KOPT-K1 (cell line): ENCODE measurements at regions not wholly inside any gene's neighbourhood (a gene's known extent, or its start where the extent isn't known, plus 50 kb on each side); places are given as distances from the start of the nearest gene placed in this dataset.
A peak's percentile ranks its signal among the peaks of the same experiment; 100 is the strongest.

ENCODE experiments used
- H3K27ac ChIP-seq: fragments of 200-600 bp; sonication (generic); 2 replicates; pipeline ENCODE4 v1.5.1; 2016; ENCODE audit warnings: antibody characterized with exemption, mild to moderate bottlenecking, low read depth, low read length; ENCODE audit not compliant: poor library complexity, severe bottlenecking
- H3K36me3 ChIP-seq: fragments of 200-600 bp; sonication (generic); 2 replicates; pipeline ENCODE4 v1.5.1; 2017; ENCODE audit warnings: antibody characterized with exemption, mild to moderate bottlenecking, low read length, moderate library complexity; ENCODE audit not compliant: insufficient read depth
- H3K9me3 ChIP-seq: fragments of 200-600 bp; sonication (generic); 2 replicates; pipeline ENCODE4 v1.5.1; 2017; ENCODE audit warnings: antibody characterized with exemption, low read length, mild to moderate bottlenecking; ENCODE audit not compliant: insufficient read depth, poor library complexity, severe bottlenecking

DNA sequence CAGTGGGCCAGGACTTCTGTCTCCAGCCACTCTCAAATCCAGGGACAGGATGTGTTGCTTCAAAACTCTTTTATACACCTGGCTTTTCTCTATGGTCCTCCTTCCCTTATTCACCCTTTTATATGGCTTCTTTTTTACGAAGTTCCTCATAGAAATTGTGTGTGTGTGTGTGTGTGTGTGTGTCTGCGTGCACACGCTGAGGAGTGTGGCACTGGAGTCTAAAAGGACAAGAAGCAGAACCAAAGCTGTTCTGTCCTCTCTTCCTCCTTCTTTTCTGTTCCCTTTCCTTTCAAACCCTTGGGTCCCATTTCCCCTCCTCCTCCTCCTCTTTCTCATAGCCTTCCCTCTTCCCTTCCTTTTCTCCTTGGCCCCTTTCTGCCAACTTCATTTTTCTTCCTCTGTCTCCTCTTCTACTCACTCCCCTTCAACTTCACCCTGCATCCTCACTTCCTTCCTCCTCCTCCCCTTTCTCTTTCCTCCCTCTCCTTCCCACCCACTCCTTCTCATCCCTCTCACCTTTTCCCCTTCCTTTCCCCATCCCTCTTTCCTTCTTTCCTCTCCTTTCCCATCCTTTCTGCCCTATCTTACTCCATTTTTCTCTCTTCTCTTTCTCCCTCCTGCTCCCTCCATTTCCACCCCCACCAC is 360.5 kb downstream of the MID1IP1 start:
- Histone ChIP-seq H3K27ac (no peak overlapping the region), H3K36me3 (no peaks in the 10 kb centered on the region), H3K9me3 (no peaks in the 10 kb centered on the region)

DNA sequence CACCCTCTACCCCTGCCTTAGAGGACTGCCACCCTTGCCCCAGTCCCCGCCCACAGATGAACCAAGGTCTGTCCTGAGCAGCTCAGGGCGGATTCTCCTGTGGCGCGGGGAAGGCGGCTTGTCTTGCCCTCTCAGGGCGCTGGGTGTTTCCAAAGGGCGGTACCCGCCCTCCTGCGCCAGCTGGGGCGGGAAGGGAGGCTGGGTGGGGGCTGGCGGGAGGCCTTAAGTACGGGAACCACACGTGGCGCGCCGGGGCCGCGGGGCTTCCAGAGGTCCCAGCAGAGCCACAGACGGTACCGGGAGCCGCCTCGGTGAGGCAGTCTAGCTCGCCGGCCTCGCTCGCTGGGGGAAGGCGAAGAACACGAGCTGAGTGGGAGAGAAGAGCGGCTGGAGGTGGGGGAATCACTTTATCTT is 361.1 kb downstream of the MID1IP1 start:
- H3K36me3 ChIP-seq = no peaks in the 10 kb centered on the region
- no peaks in the 10 kb centered on the region for H3K9me3 ChIP-seq
- H3K27ac ChIP-seq = no peak overlapping the region

DNA sequence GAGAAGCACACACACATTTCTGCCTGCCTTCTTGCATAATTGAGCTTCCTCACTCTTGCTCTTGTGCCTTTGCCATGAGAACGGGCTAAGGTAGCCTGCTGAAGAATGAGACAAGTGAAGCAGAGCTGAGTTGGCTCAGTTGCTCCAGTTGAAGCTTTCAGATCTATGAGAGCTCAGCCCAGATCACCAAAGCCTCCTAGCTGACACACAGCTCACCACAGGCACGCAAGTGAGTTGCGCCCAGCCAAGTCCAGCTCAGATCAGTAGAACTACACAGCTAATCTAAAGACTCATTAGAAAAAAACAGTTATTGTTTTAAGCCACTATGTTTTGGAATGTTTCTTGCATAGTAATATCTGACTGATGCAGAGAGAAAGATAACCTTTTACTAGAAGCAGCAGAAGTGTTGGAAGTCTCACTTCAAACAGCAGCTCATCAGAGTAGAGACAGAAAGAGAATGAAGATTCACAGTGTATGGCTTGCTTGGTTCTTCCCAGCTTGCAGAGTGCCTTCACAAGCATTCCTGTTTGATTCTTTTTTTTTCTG is 362.4 kb downstream of the MID1IP1 start:
- Histone ChIP-seq H3K36me3 (no peaks in the 10 kb centered on the region), H3K27ac (no peak overlapping the region), H3K9me3 (no peaks in the 10 kb centered on the region)

DNA sequence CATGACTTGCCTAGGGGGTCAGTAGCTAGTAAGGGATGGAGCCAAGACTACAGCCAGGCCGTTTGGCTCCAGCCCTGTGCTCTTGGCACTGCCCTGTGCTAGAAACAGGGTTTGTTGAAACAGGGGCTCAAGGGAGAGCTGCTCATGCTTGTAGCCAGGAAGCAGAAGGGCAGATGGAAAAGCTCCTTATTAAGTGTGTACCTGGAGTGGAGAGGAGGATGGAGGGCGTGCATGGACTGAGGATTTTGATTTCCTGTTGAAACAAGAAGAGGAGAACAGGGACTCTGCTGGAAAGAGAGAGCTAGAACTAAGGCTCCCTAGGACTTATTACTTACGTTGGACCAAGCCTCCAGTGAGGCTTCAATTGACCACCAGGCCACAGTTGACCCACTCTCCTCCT is 363.0 kb downstream of the MID1IP1 start:
- no peak overlapping the region for H3K27ac ChIP-seq
- H3K9me3 ChIP-seq = no peaks in the 10 kb centered on the region
- no peaks in the 10 kb centered on the region for H3K36me3 ChIP-seq

DNA sequence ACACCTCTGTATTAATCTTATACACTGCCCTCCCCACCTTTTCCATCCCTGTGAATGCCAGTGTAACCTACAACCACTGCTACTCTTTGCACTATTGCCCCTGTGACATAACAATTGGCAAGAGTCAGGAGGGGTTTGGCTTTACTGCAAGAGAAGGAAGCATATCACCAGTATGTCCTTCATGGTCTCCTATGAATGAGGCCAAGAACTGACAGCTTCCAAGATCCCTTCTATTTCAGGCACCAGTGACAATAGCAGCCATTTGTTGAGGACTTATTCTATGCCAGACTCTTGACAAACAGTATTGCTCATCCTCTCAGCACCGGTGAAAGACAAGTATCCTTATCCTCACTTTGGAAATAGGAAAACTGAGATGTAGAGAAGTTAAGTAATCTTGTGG is 363.9 kb downstream of the MID1IP1 start:
- Histone ChIP-seq H3K9me3 (no peaks in the 10 kb centered on the region), H3K36me3 (no peaks in the 10 kb centered on the region), H3K27ac (no peak overlapping the region)

DNA sequence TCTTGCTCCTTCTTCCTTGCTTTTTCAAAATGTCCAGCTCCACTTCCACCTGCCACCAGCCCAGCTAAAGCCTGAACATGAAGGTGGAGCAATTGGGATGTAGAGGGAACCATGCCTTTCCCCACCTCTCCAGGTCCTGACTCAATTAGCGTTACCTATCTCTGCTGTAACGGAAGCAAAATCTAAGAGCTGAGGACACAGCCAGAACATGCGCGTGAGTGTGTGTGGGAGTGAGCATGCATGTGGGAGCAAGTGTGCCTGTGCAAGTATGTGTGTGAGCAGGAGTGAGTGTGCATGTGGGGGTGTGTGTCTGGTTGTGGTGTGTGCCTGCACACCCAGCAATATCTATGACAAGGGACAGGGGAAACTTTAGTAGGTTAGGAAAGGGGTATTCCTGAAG is 364.5 kb downstream of the MID1IP1 start:
- H3K9me3 ChIP-seq = no peaks in the 10 kb centered on the region
- no peaks in the 10 kb centered on the region for H3K36me3 ChIP-seq
- H3K27ac ChIP-seq = no peak overlapping the region

DNA sequence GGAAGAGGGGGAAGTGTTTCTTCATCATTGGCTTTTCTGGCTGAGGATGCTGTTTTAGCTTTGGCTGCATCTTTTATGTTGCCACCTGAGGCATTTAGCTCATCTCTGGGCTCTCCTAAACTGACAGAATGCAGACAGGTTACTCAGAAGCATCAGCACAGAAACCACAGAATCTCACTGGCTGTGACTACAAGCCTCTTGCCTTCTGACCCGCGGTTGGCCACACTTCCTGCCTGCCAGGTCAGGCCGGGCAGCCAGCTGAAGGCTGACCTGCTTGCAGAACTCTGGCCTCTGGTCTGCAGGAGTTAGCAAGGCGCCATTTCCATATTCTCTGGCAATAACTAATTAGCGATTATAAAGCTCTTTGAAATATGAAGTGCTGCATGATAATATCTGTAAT is 366.5 kb downstream of the MID1IP1 start:
- H3K36me3 ChIP-seq = no peaks in the 10 kb centered on the region
- no peak overlapping the region for H3K27ac ChIP-seq
- no peaks in the 10 kb centered on the region for H3K9me3 ChIP-seq

DNA sequence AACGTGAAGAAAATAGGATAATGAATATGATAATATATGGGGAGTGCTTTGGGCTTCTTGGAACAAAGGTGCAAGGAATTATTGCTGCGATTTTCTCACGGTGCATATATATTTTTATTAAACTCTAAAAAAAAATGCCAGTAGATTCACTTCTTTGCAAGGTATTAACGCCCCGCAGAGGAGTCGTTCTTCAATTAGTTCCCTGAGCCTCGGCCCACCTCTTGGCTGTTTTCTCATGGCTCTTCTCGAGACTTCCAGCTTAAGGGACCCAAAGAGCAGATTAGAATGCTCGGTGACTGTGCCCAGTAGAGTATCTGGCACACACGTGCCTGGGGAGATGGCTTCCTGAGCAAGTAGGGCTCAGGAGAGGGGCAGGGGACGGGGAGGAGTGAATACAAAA is 367.4 kb downstream of the MID1IP1 start:
- Histone ChIP-seq H3K36me3 (no peaks in the 10 kb centered on the region), H3K9me3 (no peaks in the 10 kb centered on the region), H3K27ac (no peak overlapping the region)

DNA sequence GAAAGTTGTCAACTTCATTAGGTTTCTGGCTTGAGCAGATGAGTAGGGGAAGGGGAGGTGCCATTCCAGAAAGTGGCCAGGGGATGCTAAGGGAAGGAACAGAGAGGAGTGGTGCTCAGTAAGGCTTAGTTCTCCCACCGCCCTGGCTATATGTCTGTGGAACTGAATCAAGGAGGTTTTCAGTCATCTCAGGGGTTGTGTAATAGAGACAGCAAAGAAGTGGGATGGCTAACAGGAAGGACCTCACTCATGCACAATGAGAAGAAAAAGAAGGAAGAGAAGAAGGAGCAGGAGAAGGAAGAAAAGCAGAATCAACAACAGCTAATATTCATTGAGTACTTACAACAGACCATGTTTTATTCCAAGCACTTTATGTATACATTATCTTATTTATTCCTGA is 368.7 kb downstream of the MID1IP1 start:
- Histone ChIP-seq H3K27ac (no peak overlapping the region), H3K9me3 (no peaks in the 10 kb centered on the region), H3K36me3 (no peaks in the 10 kb centered on the region)

DNA sequence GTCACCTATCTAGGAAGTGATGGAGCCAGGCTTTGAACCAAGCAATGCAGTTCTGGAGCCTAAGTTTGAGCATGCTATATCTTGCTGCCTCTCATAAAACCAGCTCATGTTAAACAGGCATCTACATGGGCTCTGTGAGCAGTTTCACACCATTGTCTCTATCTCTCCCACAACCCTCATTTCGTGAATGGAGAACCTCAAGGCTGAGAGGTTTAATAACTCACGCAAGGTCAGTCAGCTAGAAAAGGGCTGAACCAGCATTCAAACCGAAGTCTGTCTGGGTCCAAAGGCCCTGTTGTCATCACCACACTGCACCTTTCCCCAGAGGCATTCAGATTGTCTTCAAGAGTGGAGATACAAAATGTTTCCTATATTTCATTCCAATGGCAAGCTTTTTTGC is 369.2 kb downstream of the MID1IP1 start:
- H3K27ac ChIP-seq = no peak overlapping the region

DNA sequence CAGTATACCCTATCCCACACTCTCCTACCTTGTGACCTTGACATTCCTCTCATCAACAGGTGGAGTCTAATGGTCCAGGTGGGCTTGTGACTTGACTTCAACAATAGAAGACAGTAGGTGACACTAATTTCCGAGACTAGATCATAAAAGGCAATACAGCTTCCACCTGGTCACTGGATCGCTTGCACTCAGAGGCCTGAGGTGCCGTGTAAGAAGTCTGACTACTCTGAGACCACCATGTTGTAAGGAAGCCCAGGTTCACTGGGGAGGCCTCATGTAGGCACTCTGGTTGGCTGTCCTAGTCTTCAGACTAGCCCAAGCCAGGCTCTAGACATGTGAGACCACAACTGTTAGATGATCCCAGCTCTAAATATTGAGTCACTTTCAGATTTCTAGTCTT is 370.4 kb downstream of the MID1IP1 start:
- H3K27ac ChIP-seq = no peak overlapping the region
- H3K36me3 ChIP-seq = no peaks in the 10 kb centered on the region
- no peaks in the 10 kb centered on the region for H3K9me3 ChIP-seq

More for the DNA sequence above, 369.2 kb downstream of the MID1IP1 start:
- H3K36me3 ChIP-seq = no peaks in the 10 kb centered on the region
- H3K9me3 ChIP-seq = no peaks in the 10 kb centered on the region

DNA sequence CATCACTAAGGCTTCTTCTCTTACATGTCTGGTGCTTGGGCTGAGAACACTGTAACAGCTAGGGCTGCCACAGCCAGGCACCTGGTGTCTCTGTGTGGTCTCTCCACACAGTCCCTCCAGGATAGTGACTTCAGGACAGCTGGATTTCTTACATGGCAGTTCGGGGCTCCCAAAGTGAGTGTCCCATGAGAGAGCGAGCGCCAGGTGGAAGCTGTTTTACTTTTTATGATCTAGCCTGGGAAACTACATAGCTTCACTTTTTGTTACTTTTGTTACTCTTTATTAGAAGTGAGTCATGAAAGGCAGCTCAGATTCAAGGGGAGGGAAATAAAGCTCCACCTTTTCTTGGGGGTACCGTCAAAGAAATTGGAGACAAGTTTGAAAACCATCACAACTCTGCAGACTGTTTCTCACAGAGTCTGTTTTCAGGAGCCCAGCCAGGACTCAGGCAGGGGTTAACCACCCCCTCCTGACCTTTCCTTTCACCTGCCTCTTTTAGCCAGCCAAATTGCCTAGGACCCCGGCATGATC is 373.0 kb downstream of the MID1IP1 start:
- Histone ChIP-seq H3K27ac (peak overlapping the region; percentile 48), H3K36me3 (no peaks in the 10 kb centered on the region), H3K9me3 (no peaks in the 10 kb centered on the region)

DNA sequence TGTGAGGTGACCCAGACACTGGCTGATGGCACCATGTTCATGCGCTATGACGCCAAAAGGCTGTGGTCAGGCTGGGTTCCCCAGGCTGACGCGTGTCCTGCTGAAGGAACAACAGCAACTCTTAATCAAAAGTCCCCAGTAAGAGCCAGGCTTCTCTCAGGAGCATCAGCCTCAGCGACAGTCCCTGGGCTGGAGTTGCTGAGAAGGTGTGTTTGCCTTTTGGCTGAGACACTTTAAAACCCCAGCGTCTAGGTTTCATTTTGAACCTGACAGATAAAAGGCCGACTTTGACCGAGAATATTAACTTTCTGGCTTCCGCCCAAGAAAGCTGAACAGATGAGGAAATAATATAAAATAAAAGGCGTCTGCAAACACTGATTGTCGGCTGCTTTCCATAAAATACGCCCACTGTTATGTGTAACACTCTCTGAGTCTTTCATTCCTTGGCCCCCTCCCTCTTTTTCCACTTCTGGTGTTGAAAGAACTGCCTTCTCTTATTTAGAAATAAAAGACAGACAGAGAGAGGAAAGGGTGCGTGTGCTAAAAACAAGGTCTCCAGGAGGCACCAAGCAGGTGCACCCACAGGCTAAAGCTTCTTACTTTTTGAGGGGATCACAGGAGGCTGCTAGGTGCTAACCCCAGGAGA is 373.6 kb downstream of the MID1IP1 start:
- Histone ChIP-seq H3K27ac (peak overlapping the region; percentile 48), H3K9me3 (no peaks in the 10 kb centered on the region), H3K36me3 (no peaks in the 10 kb centered on the region)

DNA sequence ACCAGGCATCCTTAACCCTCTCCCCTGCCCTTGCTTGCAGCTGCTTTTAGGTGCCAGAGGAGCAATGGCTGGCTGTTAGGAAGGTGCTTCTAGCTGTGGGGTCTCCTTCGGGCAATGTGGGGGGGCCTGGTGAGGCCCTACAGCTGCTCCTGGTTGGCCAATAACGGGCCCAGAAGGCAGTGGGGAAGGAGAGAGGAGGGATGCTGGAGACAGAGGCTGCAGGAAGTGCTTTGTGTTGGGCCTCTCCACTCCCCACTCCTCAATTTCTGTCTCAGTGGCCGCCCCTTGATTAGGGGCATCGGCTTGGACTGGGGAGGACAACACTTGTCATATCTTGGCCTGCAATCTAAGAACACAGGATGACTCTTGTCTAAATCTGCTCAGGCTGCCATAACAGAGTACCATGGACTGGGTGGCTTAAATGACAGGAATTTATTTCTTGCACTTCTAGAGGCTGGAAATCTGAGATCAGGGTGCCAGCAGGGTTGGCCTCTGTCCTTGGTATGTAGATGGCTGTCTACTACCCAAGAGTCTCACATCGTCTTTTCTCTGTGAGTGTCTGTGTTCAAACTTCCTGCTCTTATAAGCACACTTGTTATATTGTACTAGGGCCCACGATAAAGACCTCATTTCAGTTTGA is 374.3 kb downstream of the MID1IP1 start:
- no peaks in the 10 kb centered on the region for H3K9me3 ChIP-seq
- H3K27ac ChIP-seq = peak overlapping the region; percentile 48

DNA sequence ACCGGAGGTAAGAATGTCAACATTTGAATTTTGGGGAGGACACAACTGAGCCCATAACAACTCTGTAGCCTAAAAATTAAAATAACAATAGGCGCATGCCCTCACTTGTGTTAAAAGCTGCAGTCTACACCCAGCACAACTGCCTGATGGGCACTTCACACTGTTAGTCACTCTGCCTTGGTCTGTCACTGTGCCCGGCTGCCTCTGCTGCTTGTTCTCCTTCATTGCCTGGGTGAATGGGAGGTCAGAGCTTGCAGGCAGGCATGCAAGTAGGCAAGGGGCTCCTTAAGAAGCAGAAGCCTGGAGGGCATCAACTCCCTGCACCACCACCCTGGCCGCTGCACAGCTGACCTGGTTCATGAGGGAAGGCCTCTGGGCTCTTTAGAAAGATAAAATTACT is 374.8 kb downstream of the MID1IP1 start:
- no peak overlapping the region for H3K27ac ChIP-seq
- H3K9me3 ChIP-seq = no peaks in the 10 kb centered on the region
- H3K36me3 ChIP-seq = no peaks in the 10 kb centered on the region

More for the DNA sequence above, 374.3 kb downstream of the MID1IP1 start:
- no peaks in the 10 kb centered on the region for H3K36me3 ChIP-seq
